Neural progenitor cell (in vitro differentiated cells): ENCODE measurements at regions not wholly inside any gene's neighbourhood (a gene's known extent, or its start where the extent isn't known, plus 50 kb on each side); places are given as distances from the start of the nearest gene placed in this dataset.
A peak's percentile ranks its signal among the peaks of the same experiment; 100 is the strongest.

Experiments used
- DNase-seq: peaks from one replicate; pipeline ENCODE4 v3.0.0-alpha.2; 2016; ENCODE audit warnings: low spot score
- H2AFZ ChIP-seq: fragments of 200-600 bp; sonication (generic); replicated peaks from 2 replicates; pipeline ENCODE4 v1.6.1; 2016; ENCODE audit warnings: antibody characterized with exemption
- H3F3A ChIP-seq: fragments of 200-600 bp; sonication (generic); 2 replicates; pipeline ENCODE4 v1.6.1; 2016; ENCODE audit warnings: antibody characterized with exemption, low read depth
- H3K27ac ChIP-seq: fragments of 200-600 bp; sonication (generic); 2 replicates; pipeline ENCODE4 v1.5.1; 2016; ENCODE audit warnings: mild to moderate bottlenecking
- H3K27me3 ChIP-seq: fragments of 200-600 bp; sonication (generic); 2 replicates; pipeline ENCODE4 v1.6.1; 2016; ENCODE audit warnings: mild to moderate bottlenecking, moderate library complexity
- H3K36me3 ChIP-seq: fragments of 200-600 bp; sonication (generic); 2 replicates; pipeline ENCODE4 v1.5.1; 2016
- H3K4me1 ChIP-seq: fragments of 200-600 bp; sonication (generic); 2 replicates; pipeline ENCODE4 v1.6.1; 2016; ENCODE audit warnings: mixed run types
- H3K4me2 ChIP-seq: fragments of 200-600 bp; sonication (generic); 2 replicates; pipeline ENCODE4 v1.6.1; 2016
- H3K4me3 ChIP-seq: fragments of 200-600 bp; sonication (generic); 2 replicates; pipeline ENCODE4 v1.5.1; 2016
- H3K79me2 ChIP-seq: fragments of 200-600 bp; sonication (generic); 2 replicates; pipeline ENCODE4 v1.6.1; 2016; ENCODE audit warnings: low read depth
- H3K9ac ChIP-seq: fragments of 200-600 bp; sonication (generic); 2 replicates; pipeline ENCODE4 v1.6.1; 2016
- H3K9me3 ChIP-seq: fragments of 200-600 bp; sonication (generic); 2 replicates; pipeline ENCODE4 v1.5.1; 2016; ENCODE audit warnings: low read depth
- H4K20me1 ChIP-seq: fragments of 200-600 bp; sonication (generic); 2 replicates; pipeline ENCODE4 v1.6.1; 2016; ENCODE audit warnings: low read depth
- H3K27ac Mint-ChIP-seq: 3 replicates; pipeline ENCODE4 v1.8.0; 2021; ENCODE audit warnings: mixed read lengths
- H3K27me3 Mint-ChIP-seq: 2 replicates; pipeline ENCODE4 v1.8.0; 2022; ENCODE audit warnings: low read depth, mild to moderate bottlenecking, inconsistent platforms, moderate library complexity, mixed read lengths; ENCODE audit not compliant: insufficient read depth
- H3K36me3 Mint-ChIP-seq: 3 replicates; pipeline ENCODE4 v1.8.0; 2021; ENCODE audit warnings: mixed read lengths
- H3K4me1 Mint-ChIP-seq: 3 replicates; pipeline ENCODE4 v1.8.0; 2021; ENCODE audit warnings: mixed read lengths
- H3K4me3 Mint-ChIP-seq: 3 replicates; pipeline ENCODE4 v1.8.0; 2021; ENCODE audit warnings: mild to moderate bottlenecking, moderate library complexity, mixed read lengths
- H3K9me3 Mint-ChIP-seq: 3 replicates; pipeline ENCODE4 v1.8.0; 2020; ENCODE audit warnings: mixed read lengths
- EZH2 ChIP-seq: fragments of 200-600 bp; sonication (generic); IDR thresholded peaks from 2 replicates; pipeline ENCODE4 v1.6.1; 2017; ENCODE audit warnings: antibody characterized with exemption, mild to moderate bottlenecking, moderate library complexity
- EZH2phosphoT487 ChIP-seq: fragments of 200-600 bp; sonication (generic); IDR thresholded peaks from 2 replicates; pipeline ENCODE4 v1.6.1; 2017; ENCODE audit warnings: antibody characterized with exemption
- TF ChIP-seq, protein P1 (sequence below): fragments of 200-600 bp; sonication (generic); IDR thresholded peaks from 2 replicates; pipeline ENCODE4 v1.5.1; 2017; ENCODE audit warnings: antibody characterized with exemption, mild to moderate bottlenecking

DNA sequence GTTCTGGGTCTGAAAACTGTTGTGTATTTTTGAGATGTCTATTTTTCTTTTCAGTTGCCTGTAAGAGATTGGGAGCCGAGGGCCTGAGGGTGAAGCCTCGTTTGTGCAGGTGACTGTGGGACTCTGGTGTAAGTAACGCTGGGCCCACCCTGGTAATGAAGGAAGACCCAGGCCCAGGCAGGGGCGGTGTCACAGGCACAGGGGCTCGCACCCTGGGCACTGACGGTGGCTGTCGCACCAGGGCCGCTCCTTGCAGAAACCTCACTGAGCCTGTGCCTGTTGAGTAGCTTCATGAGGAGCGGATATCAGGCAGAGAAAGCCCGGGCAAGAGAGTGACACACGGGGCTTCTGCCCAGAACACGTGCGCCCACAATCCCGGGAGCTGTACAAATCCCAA lies 541.4 kb downstream of the TRIML1 start:
- Histone ChIP-seq H3K27me3 (no peaks in the 10 kb centered on the region), H3F3A (no peaks in the 10 kb centered on the region), H3K9me3 (no peaks in the 10 kb centered on the region), H3K4me2 (no peak overlapping the region), H3K36me3 (no peaks in the 10 kb centered on the region), H3K4me1 (peaks cover 5% of the 10 kb centered on the region), H3K4me3 (no peak overlapping the region), H2AFZ (peak overlapping the region; percentile 70), H3K9ac (no peak overlapping the region), H4K20me1 (no peaks in the 10 kb centered on the region), H3K79me2 (no peaks in the 10 kb centered on the region), H3K27ac (no peak overlapping the region)
- H3K9me3 Mint-ChIP-seq, result no peaks in the 10 kb centered on the region
- TF ChIP-seq, protein P1, sequence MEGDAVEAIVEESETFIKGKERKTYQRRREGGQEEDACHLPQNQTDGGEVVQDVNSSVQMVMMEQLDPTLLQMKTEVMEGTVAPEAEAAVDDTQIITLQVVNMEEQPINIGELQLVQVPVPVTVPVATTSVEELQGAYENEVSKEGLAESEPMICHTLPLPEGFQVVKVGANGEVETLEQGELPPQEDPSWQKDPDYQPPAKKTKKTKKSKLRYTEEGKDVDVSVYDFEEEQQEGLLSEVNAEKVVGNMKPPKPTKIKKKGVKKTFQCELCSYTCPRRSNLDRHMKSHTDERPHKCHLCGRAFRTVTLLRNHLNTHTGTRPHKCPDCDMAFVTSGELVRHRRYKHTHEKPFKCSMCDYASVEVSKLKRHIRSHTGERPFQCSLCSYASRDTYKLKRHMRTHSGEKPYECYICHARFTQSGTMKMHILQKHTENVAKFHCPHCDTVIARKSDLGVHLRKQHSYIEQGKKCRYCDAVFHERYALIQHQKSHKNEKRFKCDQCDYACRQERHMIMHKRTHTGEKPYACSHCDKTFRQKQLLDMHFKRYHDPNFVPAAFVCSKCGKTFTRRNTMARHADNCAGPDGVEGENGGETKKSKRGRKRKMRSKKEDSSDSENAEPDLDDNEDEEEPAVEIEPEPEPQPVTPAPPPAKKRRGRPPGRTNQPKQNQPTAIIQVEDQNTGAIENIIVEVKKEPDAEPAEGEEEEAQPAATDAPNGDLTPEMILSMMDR, result no peak
- TF ChIP-seq EZH2phosphoT487, result no peak
- no peak for TF ChIP-seq EZH2
- H3K27me3 Mint-ChIP-seq, result peaks cover 2% of the 10 kb centered on the region
- peaks cover 8% of the 10 kb centered on the region for H3K4me1 Mint-ChIP-seq
- H3K4me3 Mint-ChIP-seq, result no peak overlapping the region
- no peak overlapping the region for H3K27ac Mint-ChIP-seq
- no peak for DNase-seq
- H3K36me3 Mint-ChIP-seq, result no peaks in the 10 kb centered on the region

GRCh38 chr4:188682321-188682720 lies 543.1 kb downstream of the TRIML1 start:
- no peaks in the 10 kb centered on the region for H3K79me2 ChIP-seq
- H3K27ac ChIP-seq, result no peak overlapping the region
- TF ChIP-seq, protein P1, result no peak
- TF ChIP-seq EZH2, result no peak
- TF ChIP-seq EZH2phosphoT487, result no peak
- Mint-ChIP-seq H3K4me1 (peaks cover 8% of the 10 kb centered on the region), H3K36me3 (no peaks in the 10 kb centered on the region), H3K9me3 (no peaks in the 10 kb centered on the region), H3K4me3 (no peak overlapping the region), H3K27me3 (peaks cover 2% of the 10 kb centered on the region), H3K27ac (no peak overlapping the region)
- H3F3A ChIP-seq, result no peaks in the 10 kb centered on the region
- no peaks in the 10 kb centered on the region for H4K20me1 ChIP-seq
- DNase-seq, result no peak
- H3K36me3 ChIP-seq, result no peaks in the 10 kb centered on the region
- H3K4me2 ChIP-seq, result no peak overlapping the region
- no peaks in the 10 kb centered on the region for H3K9me3 ChIP-seq
- peaks cover 5% of the 10 kb centered on the region for H3K4me1 ChIP-seq
- no peak overlapping the region for H3K9ac ChIP-seq
- no peaks in the 10 kb centered on the region for H3K27me3 ChIP-seq
- no peak overlapping the region for H3K4me3 ChIP-seq
- H2AFZ ChIP-seq, result peak overlapping the region; percentile 9

DNA sequence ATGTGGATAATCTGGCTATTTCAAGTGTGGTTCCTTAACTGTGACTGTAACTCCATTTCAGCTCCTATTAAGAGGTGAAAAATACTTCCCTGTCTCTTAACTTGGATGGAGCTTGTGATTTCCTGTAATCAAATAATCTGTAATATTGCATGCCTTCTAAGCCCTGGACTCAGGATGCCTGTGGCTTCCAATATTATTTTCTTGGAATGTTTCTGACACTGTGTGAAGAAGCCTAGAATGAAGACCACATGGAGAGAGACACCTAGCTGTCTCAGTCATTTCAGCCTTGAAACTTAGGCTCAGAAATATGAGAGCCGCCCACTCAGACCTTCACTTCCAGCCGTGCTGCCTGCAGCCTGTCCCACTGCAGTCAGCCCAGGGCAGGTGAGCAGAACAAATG lies 544.3 kb downstream of the TRIML1 start:
- H3K4me2 ChIP-seq, result no peak overlapping the region
- H3K9me3 ChIP-seq, result no peaks in the 10 kb centered on the region
- DNase-seq, result no peak
- H3K4me3 ChIP-seq, result no peak overlapping the region
- H3F3A ChIP-seq, result no peaks in the 10 kb centered on the region
- no peak overlapping the region for H3K27ac ChIP-seq
- no peak overlapping the region for H3K9ac ChIP-seq
- Mint-ChIP-seq H3K36me3 (no peaks in the 10 kb centered on the region), H3K27ac (no peak overlapping the region), H3K27me3 (peaks cover 2% of the 10 kb centered on the region), H3K9me3 (no peaks in the 10 kb centered on the region), H3K4me1 (peaks cover 8% of the 10 kb centered on the region), H3K4me3 (no peak overlapping the region)
- no peaks in the 10 kb centered on the region for H3K36me3 ChIP-seq
- H2AFZ ChIP-seq, result no peak overlapping the region
- no peaks in the 10 kb centered on the region for H4K20me1 ChIP-seq
- H3K4me1 ChIP-seq, result peaks cover 5% of the 10 kb centered on the region
- no peak for TF ChIP-seq EZH2phosphoT487
- TF ChIP-seq EZH2, result no peak
- TF ChIP-seq, protein P1, result no peak
- H3K79me2 ChIP-seq, result no peaks in the 10 kb centered on the region
- H3K27me3 ChIP-seq, result no peaks in the 10 kb centered on the region
